ENCODE measurements at regions not wholly inside any gene's neighbourhood (a gene's known extent, or its start where the extent isn't known, plus 50 kb on each side); places are given as distances from the start of the nearest gene placed in this dataset.
A peak's percentile ranks its signal among the peaks of the same experiment; 100 is the strongest.

DNA sequence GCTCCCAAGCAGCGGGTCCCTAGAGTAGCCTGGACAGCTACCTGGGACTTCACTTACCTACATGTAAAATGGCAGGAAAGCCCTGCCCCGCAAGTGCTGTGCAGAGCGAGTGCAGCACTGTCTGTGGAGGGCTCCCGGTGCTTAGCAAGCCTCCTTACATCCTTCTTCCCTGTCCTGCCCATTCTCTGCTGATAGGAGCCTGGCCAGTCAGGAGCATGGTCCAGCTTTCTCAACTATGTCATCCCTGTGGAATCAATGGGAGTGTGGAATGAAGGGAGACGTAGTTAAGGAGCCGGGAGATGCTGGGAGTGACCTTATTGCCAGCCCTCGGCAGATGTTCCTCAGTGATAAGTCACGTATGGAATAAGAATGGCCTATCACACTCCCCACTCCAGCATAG is 661.9 kb upstream of the ID2 start:
- H3K4me1 Mint-ChIP-seq: no peaks in the 10 kb centered on the region
- ATAC-seq: peak; percentile 4
- H3K9me3 Mint-ChIP-seq: peaks cover 10% of the 10 kb centered on the region
- no peaks in the 10 kb centered on the region for H3K36me3 Mint-ChIP-seq
- H3K4me3 Mint-ChIP-seq: no peak overlapping the region
- no peak overlapping the region for H3K27ac Mint-ChIP-seq
- peaks cover 12% of the 10 kb centered on the region for H3K27me3 Mint-ChIP-seq

DNA sequence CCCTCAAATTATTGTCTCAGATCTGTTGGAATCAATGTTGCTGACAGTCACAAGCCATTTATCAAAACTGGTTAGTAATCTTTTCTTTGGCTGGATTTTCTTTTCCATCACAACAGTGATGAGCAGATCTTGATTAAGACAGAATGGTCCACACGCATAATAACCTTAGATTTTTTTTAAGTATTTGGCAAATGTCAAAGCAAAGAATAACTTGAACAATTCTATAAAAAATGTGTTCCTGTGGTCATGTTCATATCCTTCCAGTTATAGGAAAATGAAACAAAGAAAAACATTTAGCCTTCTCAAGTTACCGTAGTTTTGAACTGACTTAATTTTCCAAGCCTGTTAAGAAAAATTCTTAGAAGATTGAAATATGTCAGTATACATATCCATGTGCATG is 659.9 kb upstream of the ID2 start:
- Mint-ChIP-seq H3K4me3 (no peak overlapping the region), H3K27ac (no peak overlapping the region)

DNA sequence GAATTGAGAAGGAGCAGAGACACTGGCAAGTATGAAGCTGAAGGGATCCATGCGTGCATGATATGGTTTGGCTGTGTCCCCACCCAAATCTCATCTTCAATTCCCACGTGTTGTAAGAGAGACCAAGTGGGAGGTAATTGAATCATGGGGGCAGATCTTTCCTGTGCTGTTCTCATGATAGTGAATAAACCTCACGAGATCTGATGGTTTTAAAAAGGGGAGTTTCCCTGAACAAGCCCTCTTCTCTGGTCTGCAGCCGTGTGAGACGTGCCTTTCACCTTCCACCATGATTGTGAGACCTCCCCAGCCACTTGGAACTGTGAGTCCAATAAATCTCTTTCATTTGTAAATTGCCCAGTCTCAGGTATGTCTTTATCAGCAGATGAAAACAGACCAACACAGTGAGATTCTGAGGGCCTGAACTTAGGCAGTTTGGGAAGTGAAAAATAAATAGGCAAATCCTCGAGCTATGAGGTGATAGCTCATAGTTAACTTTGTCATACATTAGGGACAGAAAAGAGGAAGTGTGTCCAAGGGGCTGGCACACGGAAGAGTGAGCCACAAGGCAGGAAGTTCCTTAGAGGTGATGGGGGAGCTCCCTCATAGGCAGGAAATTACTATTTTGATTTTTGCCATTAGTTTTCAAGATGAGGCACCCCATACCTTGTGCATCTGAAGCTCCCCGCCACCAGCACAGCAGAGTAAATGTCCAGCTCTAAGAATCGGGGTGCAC is 658.8 kb upstream of the ID2 start:
- no peak overlapping the region for H3K27ac Mint-ChIP-seq
- peak; percentile 51 for ATAC-seq
- H3K4me1 Mint-ChIP-seq: no peaks in the 10 kb centered on the region
- H3K27me3 Mint-ChIP-seq: peaks cover 14% of the 10 kb centered on the region
- H3K9me3 Mint-ChIP-seq: peaks cover 10% of the 10 kb centered on the region
- no peak overlapping the region for H3K4me3 Mint-ChIP-seq
- H3K36me3 Mint-ChIP-seq: no peaks in the 10 kb centered on the region

More for the DNA sequence above, 659.9 kb upstream of the ID2 start:
- Mint-ChIP-seq H3K9me3 (peaks cover 10% of the 10 kb centered on the region), H3K4me1 (no peaks in the 10 kb centered on the region), H3K36me3 (no peaks in the 10 kb centered on the region), H3K27me3 (peaks cover 12% of the 10 kb centered on the region)
- no peak for ATAC-seq

DNA sequence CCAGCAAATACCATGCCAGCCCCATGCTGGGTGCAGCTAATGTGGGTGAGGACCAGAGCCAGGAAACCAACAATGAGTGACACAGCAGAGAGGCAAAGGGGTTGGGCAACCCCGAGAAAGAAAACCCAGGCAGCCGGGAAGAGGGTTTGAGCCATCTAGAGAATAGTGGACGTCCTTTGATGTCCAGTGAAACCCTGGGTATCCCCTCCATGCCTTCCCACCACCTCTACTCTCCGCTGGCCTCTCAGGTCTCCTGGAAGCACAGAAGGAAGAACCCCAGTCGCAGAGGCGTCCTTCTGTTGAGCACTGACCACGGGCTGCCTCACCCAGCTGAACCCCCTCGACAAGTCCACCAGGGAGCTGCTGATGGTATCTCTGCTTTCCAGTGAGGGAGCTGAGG is 657.4 kb upstream of the ID2 start:
- no peaks in the 10 kb centered on the region for H3K4me1 Mint-ChIP-seq
- no peak overlapping the region for H3K4me3 Mint-ChIP-seq
- H3K27me3 Mint-ChIP-seq: peaks cover 28% of the 10 kb centered on the region
- H3K27ac Mint-ChIP-seq: no peak overlapping the region
- H3K36me3 Mint-ChIP-seq: no peaks in the 10 kb centered on the region
- no peak for ATAC-seq
- H3K9me3 Mint-ChIP-seq: peaks cover 10% of the 10 kb centered on the region

DNA sequence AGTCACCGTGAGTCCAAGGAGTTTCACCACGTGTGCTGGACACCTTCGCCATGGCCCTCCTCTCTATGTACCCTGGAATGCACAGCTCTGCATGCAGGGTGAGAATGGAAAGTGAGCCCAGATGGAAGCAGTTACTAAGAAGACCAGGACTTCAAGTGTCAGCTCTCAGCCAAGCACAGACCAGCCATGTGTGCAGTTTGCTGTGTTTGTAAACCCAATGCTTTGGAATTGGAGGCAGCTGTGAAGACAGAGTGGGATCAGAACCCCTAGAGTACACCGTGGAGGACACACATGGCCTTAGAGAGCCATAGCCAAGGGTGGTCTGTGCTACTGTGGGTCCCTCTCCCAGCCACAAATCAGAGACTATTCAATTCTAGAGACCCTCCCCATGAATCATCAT is 655.5 kb upstream of the ID2 start:
- H3K4me1 Mint-ChIP-seq: no peaks in the 10 kb centered on the region
- peaks cover 10% of the 10 kb centered on the region for H3K9me3 Mint-ChIP-seq
- no peak for ATAC-seq
- H3K27me3 Mint-ChIP-seq: peaks cover 33% of the 10 kb centered on the region
- no peak overlapping the region for H3K27ac Mint-ChIP-seq
- H3K36me3 Mint-ChIP-seq: no peaks in the 10 kb centered on the region
- no peak overlapping the region for H3K4me3 Mint-ChIP-seq

DNA sequence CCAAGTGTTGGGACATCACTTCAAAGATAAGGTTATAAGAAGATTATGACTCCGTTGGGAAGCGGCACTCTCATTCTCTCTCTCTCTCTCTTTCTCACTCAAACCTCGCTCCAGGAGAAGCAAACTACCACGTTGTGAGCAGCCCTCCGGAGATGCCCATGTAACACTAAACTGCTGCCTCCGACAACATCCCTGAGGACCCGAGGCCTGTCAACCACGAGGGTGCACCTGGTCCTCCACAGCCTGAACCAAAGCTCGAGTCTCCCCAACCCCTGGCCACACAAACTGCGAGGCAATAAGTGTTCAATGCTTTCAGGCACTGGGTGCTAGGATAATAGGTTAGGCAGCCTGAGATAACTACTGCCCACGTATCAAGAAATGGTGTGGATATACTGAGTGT is 654.5 kb upstream of the ID2 start:
- Mint-ChIP-seq H3K4me3 (no peak overlapping the region), H3K9me3 (peaks cover 7% of the 10 kb centered on the region), H3K27me3 (peaks cover 41% of the 10 kb centered on the region), H3K36me3 (no peaks in the 10 kb centered on the region), H3K4me1 (no peaks in the 10 kb centered on the region), H3K27ac (no peak overlapping the region)
- no peak for ATAC-seq

DNA sequence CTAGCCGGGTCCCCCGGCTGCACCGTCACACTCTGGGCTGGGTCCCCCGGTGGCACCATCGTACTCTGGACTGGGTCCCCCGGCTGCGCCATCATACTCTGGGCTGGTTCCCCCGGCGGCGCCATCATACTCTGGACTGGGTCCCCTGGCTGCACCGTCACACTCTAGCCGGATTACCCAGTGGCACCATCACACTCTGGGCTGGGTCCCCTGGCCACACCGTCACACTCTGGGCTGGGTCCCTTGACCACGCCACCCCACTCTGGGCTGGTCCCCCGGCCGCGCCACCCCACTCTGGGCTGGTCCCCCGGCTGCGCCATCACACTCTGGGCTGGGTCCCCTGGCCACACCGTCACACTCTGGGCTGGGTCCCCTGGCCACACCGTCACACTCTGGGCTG is 653.8 kb upstream of the ID2 start:
- Mint-ChIP-seq H3K36me3 (no peaks in the 10 kb centered on the region), H3K4me3 (no peak overlapping the region)

DNA sequence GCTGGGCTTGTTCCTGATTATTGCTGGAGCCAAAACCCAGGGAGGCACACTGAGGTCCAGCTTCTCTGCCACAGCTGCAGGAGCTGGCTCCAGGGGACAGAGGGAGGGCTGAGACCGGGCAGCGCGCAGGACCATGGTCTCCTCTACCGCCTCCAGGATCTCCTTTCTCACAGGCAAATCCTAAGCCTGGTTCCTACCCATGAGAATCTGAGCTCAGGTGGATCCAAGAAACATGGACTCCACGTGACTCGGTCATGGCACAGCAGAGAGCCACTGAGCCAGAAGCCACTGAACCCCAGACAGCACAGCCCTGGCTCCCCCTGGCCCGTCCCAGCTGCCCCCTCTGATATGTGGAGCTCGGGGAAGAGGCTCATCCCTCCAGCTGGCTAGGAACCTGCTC is 653.4 kb upstream of the ID2 start:
- Mint-ChIP-seq H3K36me3 (no peaks in the 10 kb centered on the region), H3K4me3 (no peak overlapping the region), H3K9me3 (peaks cover 3% of the 10 kb centered on the region), H3K27ac (no peak overlapping the region), H3K27me3 (peaks cover 42% of the 10 kb centered on the region), H3K4me1 (no peaks in the 10 kb centered on the region)
- ATAC-seq: no peak

More for the DNA sequence above, 653.8 kb upstream of the ID2 start:
- Mint-ChIP-seq H3K27ac (no peak overlapping the region), H3K27me3 (peaks cover 41% of the 10 kb centered on the region), H3K4me1 (no peaks in the 10 kb centered on the region), H3K9me3 (peaks cover 6% of the 10 kb centered on the region)
- ATAC-seq: peak; percentile 28

DNA sequence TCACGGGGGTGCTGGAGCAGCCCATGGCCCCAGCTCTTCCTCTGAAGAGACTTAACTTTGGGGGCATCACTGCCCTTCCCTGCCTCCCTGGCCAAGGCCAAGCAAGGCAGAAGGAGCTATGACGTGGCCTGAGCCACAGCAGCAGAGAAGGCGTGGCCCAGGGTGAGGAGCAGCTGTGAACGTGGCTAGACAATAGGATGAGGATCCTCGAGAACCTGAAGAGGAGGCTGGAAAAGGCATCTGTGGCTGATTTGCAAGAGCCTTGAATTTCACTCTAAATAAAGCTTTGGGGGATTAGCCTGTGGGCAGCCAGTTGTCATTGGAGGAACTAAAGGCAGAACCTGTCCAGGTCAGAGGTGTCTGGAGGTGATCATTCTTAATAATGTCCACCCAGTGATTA is 652.9 kb upstream of the ID2 start:
- no peaks in the 10 kb centered on the region for H3K36me3 Mint-ChIP-seq
- H3K9me3 Mint-ChIP-seq: peaks cover 2% of the 10 kb centered on the region
- no peak overlapping the region for H3K4me3 Mint-ChIP-seq
- ATAC-seq: no peak
- no peak overlapping the region for H3K27ac Mint-ChIP-seq
- peaks cover 47% of the 10 kb centered on the region for H3K27me3 Mint-ChIP-seq
- H3K4me1 Mint-ChIP-seq: no peaks in the 10 kb centered on the region

DNA sequence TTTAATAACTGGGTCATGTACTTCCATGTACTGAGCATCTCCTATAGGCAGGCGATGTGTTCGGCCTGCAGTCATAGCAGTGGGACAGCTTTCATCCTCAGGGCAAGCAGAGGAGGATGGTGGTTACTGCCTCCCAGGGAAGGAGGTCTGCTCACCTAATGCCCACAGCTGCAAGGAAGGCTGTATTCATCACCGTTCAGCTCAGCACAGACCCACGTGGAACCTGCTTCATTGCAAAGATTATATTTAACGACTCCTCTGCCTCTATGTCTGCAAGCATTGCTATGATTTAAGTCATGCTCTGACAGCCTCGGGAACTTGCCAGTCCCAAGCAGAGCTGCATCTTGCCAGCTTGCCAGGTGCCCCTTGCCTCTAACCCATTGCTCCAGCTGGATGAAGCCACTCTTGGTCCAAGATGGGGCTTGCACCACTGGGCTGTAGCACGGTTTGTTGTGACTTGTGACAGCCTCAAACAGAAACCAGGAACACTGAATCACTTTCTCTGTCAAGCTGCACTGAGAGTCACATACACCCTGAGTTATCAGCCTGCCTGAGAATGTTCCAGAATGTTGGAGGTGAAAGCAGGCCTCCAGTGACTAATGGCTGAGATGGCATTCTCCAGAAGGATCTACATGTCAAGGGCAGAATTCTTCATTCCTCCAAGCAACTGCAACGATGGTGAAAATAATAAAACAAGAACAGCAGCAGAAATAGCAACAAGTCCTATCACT is 651.1 kb upstream of the ID2 start:
- no peak for ATAC-seq

DNA sequence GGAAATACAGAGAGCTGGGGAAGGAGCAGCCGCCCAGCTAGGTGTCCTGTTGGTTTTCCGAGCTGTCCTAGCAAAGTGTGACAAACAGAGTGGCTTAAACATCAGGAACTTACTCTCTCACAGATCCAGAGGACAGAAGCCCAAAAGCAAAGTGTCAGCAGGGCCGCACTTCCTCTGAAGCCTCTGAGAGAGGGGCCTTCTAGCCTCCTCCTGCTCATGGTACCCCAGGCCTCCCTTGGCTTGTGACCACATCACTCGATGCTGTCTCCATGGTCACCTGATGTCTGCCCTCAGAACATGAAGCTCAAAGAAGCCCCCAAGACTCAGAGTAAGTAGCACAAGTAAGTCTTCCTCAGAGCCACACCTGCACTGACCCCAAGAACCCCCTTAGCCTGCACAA is 650.5 kb upstream of the ID2 start:
- no peak overlapping the region for H3K27ac Mint-ChIP-seq
- no peaks in the 10 kb centered on the region for H3K9me3 Mint-ChIP-seq
- peaks cover 49% of the 10 kb centered on the region for H3K27me3 Mint-ChIP-seq
- no peak for ATAC-seq
- peaks cover under 1% of the 10 kb centered on the region for H3K4me1 Mint-ChIP-seq
- H3K4me3 Mint-ChIP-seq: no peak overlapping the region
- H3K36me3 Mint-ChIP-seq: no peaks in the 10 kb centered on the region

More for the DNA sequence above, 651.1 kb upstream of the ID2 start:
- H3K27me3 Mint-ChIP-seq: peaks cover 49% of the 10 kb centered on the region
- H3K36me3 Mint-ChIP-seq: no peaks in the 10 kb centered on the region
- H3K9me3 Mint-ChIP-seq: no peaks in the 10 kb centered on the region
- H3K4me1 Mint-ChIP-seq: no peaks in the 10 kb centered on the region
- no peak overlapping the region for H3K27ac Mint-ChIP-seq
- no peak overlapping the region for H3K4me3 Mint-ChIP-seq

DNA sequence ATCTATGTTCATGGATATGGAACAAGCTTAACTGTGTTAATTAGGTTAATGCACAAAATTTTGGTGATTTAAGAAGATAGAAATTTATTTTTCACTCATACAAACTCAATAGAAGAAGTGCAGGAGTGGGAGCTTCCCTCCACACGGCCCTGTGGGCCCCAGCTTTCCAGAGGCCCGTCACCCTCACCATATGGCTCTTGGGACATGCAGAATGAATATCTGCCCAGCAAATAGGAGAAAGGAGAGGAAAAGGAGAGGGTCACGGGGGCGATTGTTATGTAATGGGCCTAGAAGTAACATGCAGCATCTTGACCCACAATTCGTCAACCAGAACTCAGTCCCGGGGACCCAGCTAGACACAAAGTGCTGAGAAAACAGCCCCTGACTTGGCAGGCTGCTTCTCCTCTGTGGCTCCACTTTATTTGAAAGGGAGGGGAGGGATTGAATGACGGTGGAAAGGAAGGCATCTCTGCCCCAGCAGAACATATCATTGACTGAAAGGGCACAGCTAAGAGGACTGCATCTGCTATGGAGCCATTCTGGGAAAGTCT is 648.2 kb upstream of the ID2 start:
- Mint-ChIP-seq H3K4me3 (no peak overlapping the region), H3K27me3 (peaks cover 30% of the 10 kb centered on the region), H3K9me3 (peaks cover 4% of the 10 kb centered on the region), H3K36me3 (no peaks in the 10 kb centered on the region), H3K4me1 (peaks cover 6% of the 10 kb centered on the region), H3K27ac (no peak overlapping the region)
- ATAC-seq: no peak

DNA sequence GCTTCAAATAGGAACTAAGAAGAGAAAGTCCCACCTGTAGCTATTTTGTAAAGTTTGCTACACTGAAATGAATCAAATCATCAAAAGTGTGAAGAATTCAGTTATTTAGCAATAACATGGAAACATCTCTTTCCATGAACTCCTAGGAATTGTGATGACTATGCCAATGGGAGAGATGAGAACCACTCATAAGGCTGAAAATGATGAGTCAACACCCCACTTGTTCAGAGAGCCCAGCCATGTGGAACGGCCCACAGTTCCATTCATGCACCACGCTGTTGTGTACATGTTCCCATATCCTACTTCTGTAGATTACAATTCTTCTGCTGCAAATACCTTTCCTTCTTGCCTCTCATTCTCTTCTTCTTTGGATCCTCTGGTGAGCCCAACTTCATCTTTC is 645.5 kb upstream of the ID2 start:
- H3K27me3 Mint-ChIP-seq: peaks cover 16% of the 10 kb centered on the region
- H3K36me3 Mint-ChIP-seq: no peaks in the 10 kb centered on the region
- peaks cover 4% of the 10 kb centered on the region for H3K9me3 Mint-ChIP-seq
- H3K27ac Mint-ChIP-seq: no peak overlapping the region
- H3K4me3 Mint-ChIP-seq: no peak overlapping the region
- ATAC-seq: no peak
- peaks cover 6% of the 10 kb centered on the region for H3K4me1 Mint-ChIP-seq

DNA sequence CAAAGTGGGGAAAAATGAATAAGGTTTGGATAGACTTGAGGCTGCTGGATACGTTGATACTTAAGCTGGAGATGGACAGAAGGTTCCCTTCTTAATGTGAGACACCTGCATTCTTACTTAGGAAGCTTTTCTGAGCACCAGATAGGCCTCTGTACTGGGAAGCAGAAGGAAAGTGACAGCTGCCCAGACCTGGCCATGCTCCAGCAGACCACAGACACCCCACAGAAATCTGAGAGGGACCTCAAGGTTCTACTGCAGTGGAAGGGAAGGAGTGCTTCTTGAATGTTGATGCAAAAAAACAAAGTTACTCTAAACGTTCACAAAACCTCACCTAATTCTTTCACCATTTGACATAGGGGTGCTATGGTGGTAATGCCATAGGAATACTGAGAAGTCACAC is 642.1 kb upstream of the ID2 start:
- ATAC-seq: no peak
- H3K27me3 Mint-ChIP-seq: peaks cover 2% of the 10 kb centered on the region
- H3K4me3 Mint-ChIP-seq: no peak overlapping the region
- no peak overlapping the region for H3K27ac Mint-ChIP-seq
- H3K36me3 Mint-ChIP-seq: no peaks in the 10 kb centered on the region
- H3K9me3 Mint-ChIP-seq: peaks cover 4% of the 10 kb centered on the region
- peaks cover 6% of the 10 kb centered on the region for H3K4me1 Mint-ChIP-seq

DNA sequence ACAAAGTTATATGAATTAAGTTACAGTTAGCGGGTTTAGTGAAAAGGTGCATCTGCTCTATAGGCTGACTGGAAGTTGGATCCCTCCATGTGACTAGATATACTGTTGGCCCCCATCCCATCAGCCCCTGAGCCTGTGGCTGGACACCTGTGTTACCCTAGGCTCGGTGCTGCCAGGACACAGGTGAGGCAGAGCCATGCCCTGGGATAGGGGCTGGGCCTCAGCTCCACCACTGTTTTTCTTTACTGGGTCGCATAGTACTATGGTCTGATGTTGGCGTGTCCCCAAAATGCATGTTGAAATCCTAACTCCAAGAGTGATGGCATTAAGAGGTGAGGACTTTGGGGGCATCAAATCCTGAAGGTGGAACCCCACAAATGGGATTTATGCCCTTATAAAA is 638.6 kb upstream of the ID2 start:
- Mint-ChIP-seq H3K9me3 (no peaks in the 10 kb centered on the region), H3K4me1 (no peaks in the 10 kb centered on the region), H3K4me3 (no peak overlapping the region), H3K27me3 (peaks cover 12% of the 10 kb centered on the region), H3K27ac (no peak overlapping the region), H3K36me3 (no peaks in the 10 kb centered on the region)
- no peak for ATAC-seq

DNA sequence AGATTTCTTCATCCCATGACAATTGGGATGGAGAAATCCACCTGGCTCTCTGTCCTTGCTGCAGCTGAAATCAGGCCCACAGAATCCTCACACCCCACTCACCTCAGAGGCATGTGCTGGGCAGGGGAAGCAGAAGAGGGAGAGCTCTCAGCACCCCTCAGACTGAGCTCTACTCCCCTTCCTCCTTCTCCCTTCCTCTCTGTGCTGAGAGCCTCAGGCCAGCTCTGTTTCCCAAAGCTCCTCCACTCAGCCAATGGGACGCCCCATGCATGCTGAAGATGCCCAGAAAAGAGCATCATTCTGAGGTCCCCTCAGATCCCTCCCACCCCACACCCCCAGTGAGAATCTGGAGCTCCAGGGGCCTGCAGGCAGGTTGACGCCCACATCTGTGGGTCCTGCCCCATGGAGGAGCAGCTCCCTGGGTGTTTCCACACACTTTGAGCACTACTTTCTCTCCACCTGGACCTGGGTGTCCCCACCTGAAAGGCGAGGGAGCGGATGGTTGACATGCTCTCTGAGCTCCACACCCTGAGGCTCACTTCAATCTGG is 637.7 kb upstream of the ID2 start:
- Mint-ChIP-seq H3K4me3 (no peak overlapping the region), H3K4me1 (no peaks in the 10 kb centered on the region), H3K27me3 (peaks cover 12% of the 10 kb centered on the region), H3K36me3 (no peaks in the 10 kb centered on the region), H3K9me3 (no peaks in the 10 kb centered on the region), H3K27ac (no peak overlapping the region)
- ATAC-seq: no peak
